MG63 (cell line): ENCODE measurements at regions not wholly inside any gene's neighbourhood (a gene's known extent, or its start where the extent isn't known, plus 50 kb on each side); places are given as distances from the start of the nearest gene placed in this dataset.

ENCODE experiments used
- DNase-seq: peaks from one replicate; pipeline ENCODE4 v3.0.0-alpha.2; 2020
- H3K27me3 ChIP-seq: fragments of 250-450 bp; sonication (Bioruptor Pico); 2 replicates; pipeline ENCODE4 v1.5.1; 2020; ENCODE audit warnings: mild to moderate bottlenecking, moderate library complexity
- H3K36me3 ChIP-seq: fragments of 250-450 bp; sonication (Bioruptor Pico); 2 replicates; pipeline ENCODE4 v1.5.1; 2020; ENCODE audit warnings: mild to moderate bottlenecking, moderate library complexity
- H3K4me3 ChIP-seq: fragments of 250-450 bp; sonication (Bioruptor Pico); 2 replicates; pipeline ENCODE4 v1.5.1; 2020; ENCODE audit warnings: mild to moderate bottlenecking, moderate library complexity
- H3K9me3 ChIP-seq: fragments of 250-450 bp; sonication (Bioruptor Pico); 2 replicates; pipeline ENCODE4 v1.5.1; 2020; ENCODE audit warnings: mild to moderate bottlenecking, moderate library complexity

DNA sequence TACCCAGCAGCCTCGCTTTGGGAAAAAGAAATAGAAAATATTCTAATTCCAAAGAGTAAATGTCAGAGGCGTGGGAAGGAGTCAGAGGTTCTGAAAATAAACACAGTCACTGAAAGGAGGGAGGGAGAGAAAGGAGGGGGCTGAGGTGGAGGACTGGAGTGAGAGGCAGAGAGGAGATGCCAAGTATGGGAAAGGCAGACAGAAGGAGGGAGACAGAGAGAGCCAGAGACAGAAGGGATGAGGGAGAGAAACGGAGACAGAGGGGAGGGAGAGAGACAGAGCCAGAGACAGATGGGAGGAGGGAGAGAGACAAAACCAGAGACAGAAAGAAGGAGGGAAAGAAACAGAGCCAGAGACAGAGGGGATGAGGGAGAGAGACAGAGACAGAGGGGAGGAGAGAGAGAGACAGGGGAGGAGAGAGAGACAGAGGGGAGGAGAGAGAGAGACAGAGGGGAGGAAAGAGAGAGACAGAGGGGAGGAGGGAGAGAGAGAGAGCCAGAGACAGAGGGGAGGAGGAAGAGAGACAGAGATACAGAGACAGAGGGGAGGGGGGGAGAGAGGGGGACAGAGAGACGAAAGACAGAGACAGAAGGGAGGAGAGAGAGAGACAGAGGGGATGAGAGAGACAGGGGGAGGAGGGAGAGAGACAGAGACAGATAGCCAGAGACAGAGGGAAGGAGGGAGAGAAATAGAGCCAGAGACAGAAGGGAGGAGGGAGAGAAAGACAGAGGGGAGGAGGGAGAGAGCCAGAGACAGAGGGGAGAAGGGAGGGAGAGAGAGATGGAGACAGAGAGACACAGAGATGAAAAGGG lies 525.5 kb downstream of the MATN1 start:
- Histone ChIP-seq H3K36me3 (no peaks in the 10 kb centered on the region), H3K27me3 (no peaks in the 10 kb centered on the region), H3K4me3 (no peak overlapping the region), H3K9me3 (peaks cover 6% of the 10 kb centered on the region; the same call in 1 of the 2 replicates)
- peak; percentile 54 for DNase-seq

DNA sequence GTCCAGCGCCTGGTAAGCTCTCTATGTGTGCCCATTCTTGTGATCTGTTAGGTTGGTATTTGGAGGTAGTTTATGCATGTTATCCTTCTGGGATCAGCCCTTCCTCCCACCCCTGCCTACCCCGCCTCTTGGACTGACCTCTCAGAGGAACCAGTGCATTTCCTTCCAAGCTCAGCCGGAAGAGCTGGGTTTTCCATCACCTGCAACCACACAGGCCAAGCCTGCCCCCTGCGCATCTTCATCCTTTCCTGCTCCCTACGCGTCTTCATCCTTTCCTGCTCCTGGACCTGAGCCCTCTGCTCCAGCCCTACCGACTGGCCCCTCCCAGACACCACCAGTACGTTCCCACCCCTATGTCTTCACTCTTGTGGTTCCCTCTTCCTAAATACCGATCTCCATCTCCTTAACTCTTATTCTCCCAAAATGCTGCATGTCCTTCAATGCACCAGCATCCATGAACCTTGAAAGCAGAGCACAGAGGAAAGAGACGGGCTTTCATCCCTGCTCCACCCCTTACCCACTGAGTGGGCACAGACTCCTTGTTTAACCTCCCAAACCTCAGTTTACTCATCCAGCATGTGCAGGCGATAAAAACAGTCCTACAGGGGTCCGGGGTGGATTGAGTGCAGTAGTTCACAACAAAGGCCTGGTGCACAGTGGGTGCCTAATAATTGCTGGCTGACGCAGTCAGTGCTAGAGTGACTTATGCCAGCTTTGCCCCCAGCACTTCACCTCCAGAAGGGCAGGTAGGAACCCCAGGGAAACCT lies 526.3 kb downstream of the MATN1 start:
- H3K27me3 ChIP-seq, result no peaks in the 10 kb centered on the region
- no peaks in the 10 kb centered on the region for H3K36me3 ChIP-seq
- no peak overlapping the region for H3K4me3 ChIP-seq
- peak; percentile 20 for DNase-seq
- peaks cover 6% of the 10 kb centered on the region; the same call in 1 of the 2 replicates for H3K9me3 ChIP-seq

DNA sequence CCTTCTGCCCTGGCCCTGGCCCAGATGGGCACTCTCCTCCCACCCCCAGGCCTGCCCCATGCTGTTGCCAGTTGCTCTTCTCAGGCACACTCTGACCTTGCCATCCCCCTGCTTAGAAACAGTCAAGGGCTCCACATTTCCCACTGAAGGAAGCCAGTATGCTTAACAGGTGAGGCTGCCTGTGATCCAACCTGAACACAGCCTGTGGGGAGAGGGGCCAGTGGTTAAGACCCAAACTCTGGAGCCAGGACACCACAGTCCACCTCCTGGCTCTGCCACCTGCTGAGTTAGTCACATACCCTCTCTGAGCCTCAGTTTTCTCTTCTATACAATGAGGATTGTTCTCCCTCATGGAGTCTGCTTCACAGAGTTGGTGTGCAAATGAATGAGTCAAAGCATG lies 526.9 kb downstream of the MATN1 start:
- Histone ChIP-seq H3K27me3 (no peaks in the 10 kb centered on the region), H3K4me3 (no peak overlapping the region)
- no peak for DNase-seq

DNA sequence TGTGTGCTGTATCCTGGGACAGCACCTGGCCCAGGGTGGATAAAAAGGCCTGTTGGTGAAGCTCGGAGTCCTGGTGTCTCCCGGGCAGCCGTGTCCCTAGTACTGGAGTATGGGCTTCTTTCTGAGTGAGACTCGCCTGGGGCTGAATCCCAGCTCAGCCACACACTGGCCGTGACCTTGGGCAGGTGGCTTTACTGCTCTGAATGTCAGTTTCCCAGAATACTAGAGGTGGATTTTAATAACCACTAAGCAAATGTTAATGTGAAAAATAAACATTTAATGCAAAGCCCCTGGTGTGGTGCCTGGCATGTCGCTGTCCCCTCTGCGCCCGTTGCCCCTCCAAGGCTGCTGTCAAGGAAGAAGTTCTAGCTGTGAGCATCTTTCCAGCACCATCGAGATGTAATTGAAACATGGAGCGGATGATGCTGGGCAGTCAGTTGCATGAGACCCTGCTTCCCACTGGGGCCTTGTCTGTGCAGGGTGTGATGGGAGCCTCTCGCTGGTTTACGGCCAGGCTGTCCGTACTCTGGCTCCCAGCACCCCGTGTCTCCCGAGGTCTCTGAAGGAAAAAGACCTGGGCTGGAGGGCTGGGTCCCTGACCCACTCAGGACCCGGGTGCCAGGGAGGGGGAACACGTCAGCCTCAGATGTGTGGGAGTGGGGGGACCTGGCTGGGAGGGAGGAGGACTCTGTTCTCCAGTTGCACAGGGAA lies 527.8 kb downstream of the MATN1 start:
- Histone ChIP-seq H3K9me3 (peaks cover under 1% of the 10 kb centered on the region; the same call in 1 of the 2 replicates), H3K4me3 (no peak overlapping the region), H3K27me3 (no peaks in the 10 kb centered on the region), H3K36me3 (no peaks in the 10 kb centered on the region)
- no peak for DNase-seq

More for the DNA sequence above, 526.9 kb downstream of the MATN1 start:
- Histone ChIP-seq H3K36me3 (no peaks in the 10 kb centered on the region), H3K9me3 (peaks cover 6% of the 10 kb centered on the region; the same call in 1 of the 2 replicates)

DNA sequence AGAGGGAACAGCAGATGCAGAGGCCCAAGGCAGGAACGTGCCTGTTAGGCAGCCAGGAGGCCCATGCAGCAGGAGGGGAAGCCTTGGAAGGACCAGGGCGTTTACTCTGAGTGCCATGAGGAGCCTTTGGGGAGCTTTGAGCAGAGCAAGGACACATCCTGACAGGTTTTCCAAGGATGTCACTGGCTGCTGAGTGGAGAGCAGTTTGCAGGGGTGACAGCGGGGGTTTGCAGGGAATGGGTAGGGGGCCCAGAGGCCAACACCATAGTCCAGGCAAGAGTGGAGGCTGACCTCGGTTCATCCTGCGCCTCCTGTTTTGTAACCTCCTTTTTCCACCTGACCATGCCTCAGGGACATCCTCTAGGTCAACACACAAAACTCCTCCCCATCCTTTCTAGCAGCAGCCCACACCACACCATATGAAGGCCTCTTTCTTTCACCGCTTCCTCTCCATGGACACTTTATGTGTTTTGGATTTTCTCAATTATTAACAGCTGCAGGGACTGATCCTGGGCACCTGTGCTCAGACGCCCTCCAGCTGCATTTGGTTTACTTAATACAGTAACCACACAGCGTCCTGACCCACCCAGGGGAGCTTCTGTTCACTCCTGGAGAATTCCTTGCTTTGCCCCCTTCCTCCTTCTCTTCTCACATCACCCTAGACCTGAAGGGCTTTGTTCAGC lies 528.5 kb downstream of the MATN1 start:
- H3K9me3 ChIP-seq, result no peaks in the 10 kb centered on the region
- DNase-seq, result no peak
- H3K4me3 ChIP-seq, result no peak overlapping the region
- H3K36me3 ChIP-seq, result no peaks in the 10 kb centered on the region
- no peaks in the 10 kb centered on the region for H3K27me3 ChIP-seq

DNA sequence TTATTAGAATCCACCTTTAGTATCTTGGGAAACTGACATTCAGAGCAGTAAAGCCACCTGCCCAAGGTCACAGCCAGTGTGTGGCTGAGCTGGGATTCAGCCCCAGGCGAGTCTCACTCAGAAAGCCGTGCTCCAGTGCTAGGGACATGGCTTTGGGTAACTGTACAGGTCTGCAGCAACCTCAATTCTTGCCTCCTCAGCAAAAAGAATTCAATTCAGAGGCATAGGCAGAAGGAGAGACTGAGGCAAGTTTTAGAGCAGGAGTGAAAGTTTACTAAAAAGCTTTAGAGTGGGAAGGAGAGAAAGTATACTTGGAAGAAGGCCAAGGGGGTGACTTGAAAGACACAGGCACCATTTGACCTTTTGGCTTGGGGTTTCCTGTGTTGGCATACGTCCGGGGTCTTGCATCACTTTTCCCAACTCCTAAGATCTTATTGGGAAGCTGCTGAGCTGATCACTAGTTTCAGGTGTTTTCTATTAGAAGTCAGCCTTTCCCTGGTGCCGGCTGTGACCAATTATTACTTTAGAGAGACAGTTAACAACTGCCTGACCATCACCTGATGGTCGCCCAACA lies 529.3 kb downstream of the MATN1 start:
- H3K27me3 ChIP-seq, result no peaks in the 10 kb centered on the region
- no peak overlapping the region for H3K4me3 ChIP-seq
- no peaks in the 10 kb centered on the region for H3K9me3 ChIP-seq
- DNase-seq, result no peak
- no peaks in the 10 kb centered on the region for H3K36me3 ChIP-seq

DNA sequence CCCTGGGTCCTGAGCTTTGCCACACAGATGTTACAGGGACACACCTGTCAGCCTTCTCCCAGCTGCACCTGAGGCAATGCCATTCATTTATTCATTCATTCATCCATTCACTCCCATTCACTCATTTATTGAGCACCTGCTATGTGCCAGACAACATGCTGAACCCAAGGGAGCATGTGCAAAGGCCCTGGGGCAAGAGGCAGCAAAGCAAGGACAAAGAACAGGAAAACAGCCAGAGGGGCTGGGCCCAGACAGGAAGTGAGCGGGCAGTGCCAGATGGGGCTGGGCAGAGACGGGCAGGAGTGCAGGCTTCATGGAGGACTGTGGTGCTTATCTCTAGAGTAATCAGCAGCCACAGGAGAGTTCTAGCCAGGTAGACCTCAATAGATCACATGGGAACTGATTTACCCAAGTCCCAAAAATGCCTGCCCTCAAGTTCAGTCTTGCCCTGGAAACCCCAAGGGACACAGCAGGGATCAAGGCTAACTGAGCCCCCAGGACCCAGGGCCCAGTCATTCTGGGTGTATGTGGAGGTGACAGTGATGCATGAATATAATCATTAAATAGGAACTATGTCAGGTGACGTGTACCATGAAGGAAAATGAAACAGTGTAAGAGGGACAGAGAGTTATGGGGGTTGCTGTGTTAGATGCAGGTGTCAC lies 530.3 kb downstream of the MATN1 start:
- no peaks in the 10 kb centered on the region for H3K27me3 ChIP-seq
- no peak for DNase-seq
- H3K36me3 ChIP-seq, result no peaks in the 10 kb centered on the region
- no peak overlapping the region for H3K4me3 ChIP-seq
- H3K9me3 ChIP-seq, result no peaks in the 10 kb centered on the region

DNA sequence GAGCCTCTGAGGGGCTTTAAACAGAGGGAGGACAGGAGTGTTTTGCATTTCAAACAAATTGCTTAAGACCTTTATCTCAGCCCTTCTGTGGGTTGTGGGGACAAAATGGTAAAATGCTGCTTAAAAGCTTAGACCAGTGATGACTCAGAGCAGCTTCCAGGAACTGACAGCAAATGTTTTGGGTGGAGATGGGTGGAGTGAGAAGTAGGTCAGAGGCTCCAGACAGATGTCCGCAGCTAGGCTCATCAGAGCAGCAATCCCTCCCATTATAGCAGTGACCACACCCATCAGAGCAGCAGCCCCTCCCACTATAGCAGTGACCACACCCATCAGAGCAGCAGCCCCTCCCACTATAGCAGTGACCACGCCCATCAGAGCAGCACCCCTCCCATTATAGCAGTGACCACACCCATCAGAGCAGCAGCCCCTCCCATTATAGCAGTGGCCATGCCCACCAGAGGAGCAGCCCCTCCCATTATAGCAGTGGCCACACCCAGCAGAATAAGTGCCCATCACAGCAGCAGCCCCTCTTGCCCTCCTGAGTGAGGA lies 532.2 kb downstream of the MATN1 start:
- Histone ChIP-seq H3K36me3 (no peaks in the 10 kb centered on the region), H3K9me3 (no peaks in the 10 kb centered on the region), H3K4me3 (no peak overlapping the region), H3K27me3 (no peaks in the 10 kb centered on the region)
- peak; percentile 81 for DNase-seq

DNA sequence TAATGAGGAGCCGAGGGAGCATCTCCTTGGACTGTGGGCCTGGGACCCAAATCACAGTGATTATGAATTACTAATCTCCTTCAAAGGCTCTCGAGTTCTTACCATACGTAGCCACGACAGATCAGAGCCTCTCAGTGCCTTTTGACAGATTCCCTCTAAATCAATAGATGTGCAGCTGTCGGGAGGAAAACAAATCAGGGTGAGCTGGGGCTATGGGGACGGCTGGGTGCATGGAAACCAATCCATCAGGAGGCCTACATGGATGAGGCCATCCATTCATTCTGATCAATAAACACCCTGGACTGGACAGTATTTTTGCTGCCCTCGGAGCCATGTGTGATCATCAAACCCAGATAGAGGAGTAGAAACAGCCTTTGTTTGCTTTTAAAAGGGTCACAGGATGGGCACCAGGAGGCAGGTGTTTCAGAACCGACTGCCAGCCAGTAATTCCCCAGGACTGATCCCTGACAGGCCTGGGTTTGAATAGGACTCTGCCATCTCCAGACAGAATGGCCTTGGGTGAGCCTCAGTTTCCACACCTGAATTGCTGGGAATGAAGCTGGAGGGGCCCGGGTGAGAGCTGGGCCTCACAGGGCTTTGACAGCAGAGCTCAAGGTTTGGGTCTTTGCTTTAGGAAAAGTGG lies 532.8 kb downstream of the MATN1 start:
- no peak for DNase-seq
- H3K27me3 ChIP-seq, result no peaks in the 10 kb centered on the region

DNA sequence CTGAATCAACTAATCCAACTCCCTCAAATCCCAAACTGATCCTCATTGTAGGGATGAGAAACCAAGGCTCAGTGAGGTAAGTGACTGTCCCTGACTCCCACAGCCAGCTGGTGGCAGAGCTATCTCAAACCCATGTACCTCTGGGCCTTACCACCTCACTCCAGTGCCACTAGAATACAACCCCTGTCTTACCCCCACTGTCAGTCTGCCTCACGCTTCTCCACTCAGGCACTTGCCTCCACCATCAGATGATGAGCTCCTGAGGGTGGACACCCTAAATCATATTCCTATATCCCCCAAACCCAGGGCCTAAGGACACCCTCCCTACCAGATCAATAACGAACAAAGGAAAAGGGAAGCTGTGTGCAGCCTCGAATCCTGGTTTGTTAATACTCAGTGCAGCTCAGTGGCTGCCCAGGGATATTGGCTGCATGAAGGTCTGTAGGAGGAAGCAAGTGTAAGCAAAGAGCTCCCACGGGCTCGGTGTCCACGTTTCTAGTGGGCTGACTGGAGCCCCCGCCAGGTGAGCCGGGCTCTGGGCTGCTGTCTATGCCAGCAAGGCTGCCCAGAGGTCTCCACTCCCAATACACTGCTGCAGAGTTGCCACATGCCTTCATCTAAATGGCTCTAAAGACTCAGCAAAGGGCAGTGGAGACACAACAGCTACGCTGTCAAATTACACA lies 533.4 kb downstream of the MATN1 start:
- DNase-seq, result no peak
- Histone ChIP-seq H3K27me3 (no peaks in the 10 kb centered on the region), H3K4me3 (no peak overlapping the region)

More for the DNA sequence above, 532.8 kb downstream of the MATN1 start:
- Histone ChIP-seq H3K4me3 (no peak overlapping the region), H3K9me3 (no peaks in the 10 kb centered on the region), H3K36me3 (no peaks in the 10 kb centered on the region)

DNA sequence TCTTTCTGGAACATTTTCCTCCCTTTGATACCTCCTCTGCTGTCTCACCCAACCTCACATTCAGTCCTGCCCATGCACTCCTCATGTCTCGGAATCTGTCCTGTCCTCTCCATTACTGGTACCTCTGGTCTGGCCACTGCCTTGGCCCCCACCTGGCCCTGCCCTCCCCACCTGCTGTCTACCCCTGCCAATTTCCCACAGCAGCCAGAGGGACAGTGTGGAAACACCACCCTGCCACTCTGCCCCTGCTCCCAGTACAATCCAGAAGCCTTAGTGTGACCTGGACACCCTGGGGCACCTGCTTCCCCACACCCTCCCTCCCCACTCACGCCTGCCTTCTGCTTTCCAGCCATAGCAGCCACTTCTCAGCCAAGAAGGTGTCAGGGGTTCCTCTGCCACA lies 534.4 kb downstream of the MATN1 start:
- no peak for DNase-seq
- H3K9me3 ChIP-seq, result no peaks in the 10 kb centered on the region
- H3K27me3 ChIP-seq, result no peaks in the 10 kb centered on the region
- no peak overlapping the region for H3K4me3 ChIP-seq
- no peaks in the 10 kb centered on the region for H3K36me3 ChIP-seq

More for the DNA sequence above, 533.4 kb downstream of the MATN1 start:
- Histone ChIP-seq H3K36me3 (no peaks in the 10 kb centered on the region), H3K9me3 (no peaks in the 10 kb centered on the region)

DNA sequence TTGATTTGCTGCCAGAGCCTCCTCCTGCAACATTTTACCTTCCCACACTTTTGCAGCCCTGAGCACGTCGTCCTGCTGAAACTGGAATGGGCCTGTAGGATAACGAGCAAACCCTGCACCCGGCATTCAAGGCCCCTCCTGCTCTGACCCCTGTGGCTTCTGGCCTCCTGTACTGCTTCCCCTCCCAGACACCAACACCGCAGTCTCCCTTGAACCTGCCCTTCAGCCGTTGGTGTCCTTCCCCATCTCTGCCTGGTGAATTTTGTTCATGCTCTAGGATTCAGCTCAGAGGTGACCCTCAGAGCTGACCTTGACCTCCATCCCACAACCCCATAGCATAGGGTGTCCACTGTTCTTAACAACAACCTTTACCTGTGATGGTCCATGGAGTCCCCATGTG lies 535.1 kb downstream of the MATN1 start:
- no peak for DNase-seq
- H3K9me3 ChIP-seq, result no peaks in the 10 kb centered on the region
- H3K27me3 ChIP-seq, result no peaks in the 10 kb centered on the region
- no peaks in the 10 kb centered on the region for H3K36me3 ChIP-seq
- H3K4me3 ChIP-seq, result no peak overlapping the region

DNA sequence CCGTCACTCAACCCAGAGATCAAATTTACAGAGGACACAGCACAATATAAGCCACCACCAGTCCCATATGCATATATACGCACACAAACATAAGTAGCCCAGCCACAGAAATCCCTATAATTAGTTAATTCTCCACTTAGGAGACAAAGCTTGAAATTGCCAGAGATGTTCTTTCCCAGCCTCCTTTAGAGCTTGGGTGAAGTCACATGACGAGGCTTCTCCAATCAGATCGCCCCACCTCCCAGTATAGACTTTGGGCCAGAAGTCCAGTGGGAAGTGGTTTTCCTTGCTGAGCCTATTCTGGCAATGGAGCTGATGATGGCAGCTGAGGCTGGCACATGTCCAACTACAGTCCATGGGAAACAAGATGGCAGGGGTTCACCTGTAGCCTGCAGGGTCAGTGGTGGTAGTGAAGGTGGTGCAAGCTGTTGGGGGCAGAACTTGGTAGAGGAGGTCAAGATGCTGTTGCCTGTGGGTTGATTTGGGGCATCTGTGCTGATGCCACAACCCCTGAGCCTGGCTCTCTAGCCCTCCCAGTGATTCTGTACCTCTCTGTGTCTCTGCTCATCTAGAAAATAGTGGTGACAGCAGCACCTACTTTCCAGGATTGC lies 535.9 kb downstream of the MATN1 start:
- Histone ChIP-seq H3K9me3 (no peaks in the 10 kb centered on the region), H3K36me3 (no peaks in the 10 kb centered on the region), H3K4me3 (no peak overlapping the region), H3K27me3 (no peaks in the 10 kb centered on the region)
- no peak for DNase-seq

DNA sequence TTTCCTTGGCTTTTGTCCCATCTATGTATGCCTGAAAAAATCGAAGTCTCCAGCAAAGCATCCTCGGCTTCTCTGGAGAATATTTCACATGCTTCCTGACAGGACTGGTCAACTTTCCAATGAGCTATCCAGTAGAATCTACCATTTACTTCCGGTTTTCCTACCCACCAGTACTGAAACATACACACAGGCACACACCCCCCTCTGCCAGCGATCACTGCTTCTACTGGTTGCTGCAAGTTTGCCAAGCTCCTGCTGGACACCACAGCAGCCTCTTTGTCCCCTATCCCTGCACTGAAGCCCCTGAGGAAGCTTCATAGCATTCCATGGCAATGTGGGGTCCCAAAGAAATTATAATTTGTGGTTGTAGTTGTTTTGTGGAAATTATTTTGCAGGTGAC lies 536.8 kb downstream of the MATN1 start:
- Histone ChIP-seq H3K9me3 (no peaks in the 10 kb centered on the region), H3K36me3 (no peaks in the 10 kb centered on the region), H3K4me3 (no peak overlapping the region), H3K27me3 (no peaks in the 10 kb centered on the region)
- no peak for DNase-seq
